ENCODE measurements at regions not wholly inside any gene's neighbourhood (a gene's known extent, or its start where the extent isn't known, plus 50 kb on each side); places are given as distances from the start of the nearest gene placed in this dataset.
A peak's percentile ranks its signal among the peaks of the same experiment; 100 is the strongest.

DNA sequence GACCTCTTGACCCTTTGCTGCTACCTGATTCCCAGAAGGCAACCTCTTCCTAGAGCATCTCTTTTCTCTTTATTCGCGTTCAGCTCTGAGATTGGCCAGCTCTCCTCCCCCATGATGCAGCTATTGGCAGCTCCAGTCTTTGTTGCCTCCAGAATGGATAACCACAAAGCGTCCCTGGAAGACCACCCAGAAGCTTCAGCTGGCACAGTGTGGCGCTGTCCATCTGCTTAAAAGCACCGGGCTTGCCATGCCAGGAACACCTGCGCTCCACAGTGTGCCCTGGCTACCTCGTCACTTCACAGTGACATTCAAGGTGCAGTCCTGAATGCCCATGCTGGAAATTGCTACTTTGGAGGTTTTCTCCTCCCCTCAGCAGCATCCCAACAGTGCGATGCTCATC is 353.9 kb downstream of the LMO4 start:
- no peak for DNase-seq (ENCODE audit: low spot score)

DNA sequence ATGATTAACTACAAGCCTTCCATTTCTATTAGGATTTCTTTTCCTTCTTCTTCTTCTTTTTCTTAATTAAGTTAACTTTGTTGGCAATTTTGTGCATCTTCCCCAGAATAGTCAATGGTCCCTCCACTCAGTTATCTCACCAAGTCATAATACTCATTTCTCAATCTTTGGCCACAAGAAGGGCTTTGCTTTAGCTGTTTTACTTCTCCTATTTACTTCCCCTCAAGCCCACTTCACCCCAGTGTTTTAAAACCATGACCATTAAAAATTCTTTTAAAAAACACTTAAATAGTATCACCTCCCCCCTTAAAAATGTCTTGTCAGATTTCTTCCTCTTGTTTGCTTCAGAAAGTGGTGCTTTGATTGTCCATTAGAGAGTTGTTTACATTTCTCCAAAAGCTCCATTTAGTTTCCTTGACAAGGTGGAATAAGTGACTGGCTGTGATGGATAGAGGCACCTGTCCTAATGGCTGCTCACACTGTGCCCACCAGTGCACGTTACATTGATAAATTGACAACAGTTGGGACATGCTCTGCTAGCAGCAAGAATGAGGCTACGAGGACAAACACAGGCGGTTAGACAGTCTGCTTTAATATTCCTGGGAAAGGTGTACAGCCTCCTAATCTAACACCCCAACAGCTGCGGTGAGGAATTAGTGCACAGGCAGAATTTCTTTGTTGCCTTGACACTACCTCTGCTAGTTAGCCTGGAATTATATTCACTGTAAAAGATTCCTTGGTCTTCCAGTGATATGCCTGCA is 354.7 kb downstream of the LMO4 start:
- no peak for DNase-seq (ENCODE audit: low spot score)

GRCh38 chr1:87684194-87684593 is 355.5 kb downstream of the LMO4 start:
- DNase-seq (ENCODE audit: low spot score): no peak

DNA sequence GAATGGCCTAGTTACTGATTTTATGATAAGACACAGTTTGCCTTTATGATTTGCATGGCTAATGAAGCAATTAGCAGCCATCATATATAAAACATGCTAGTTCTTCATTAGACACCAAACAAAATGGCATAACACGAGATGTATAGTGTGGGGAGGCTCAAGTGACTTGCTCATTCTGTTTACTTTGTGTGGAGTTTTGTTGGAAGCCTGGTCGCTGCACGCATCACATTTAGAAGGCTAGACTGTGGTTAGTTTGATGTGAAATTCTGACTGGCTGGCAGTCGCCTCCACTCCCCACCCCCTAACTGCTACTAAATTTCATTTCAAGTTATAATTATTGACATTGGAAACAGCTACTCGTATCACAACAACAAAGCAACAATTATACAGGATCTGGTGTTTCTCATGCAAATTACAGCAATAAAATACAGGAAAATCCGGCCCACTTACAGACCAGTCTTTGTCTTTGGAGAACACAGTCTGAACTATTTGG is 356.1 kb downstream of the LMO4 start:
- no peak for DNase-seq (ENCODE audit: low spot score)

GRCh38 chr1:87685311-87686135 is 356.8 kb downstream of the LMO4 start:
- no peak for DNase-seq (ENCODE audit: low spot score)

GRCh38 chr1:87686136-87686495 is 357.4 kb downstream of the LMO4 start:
- no peak for DNase-seq (ENCODE audit: low spot score)

GRCh38 chr1:87686671-87687070 is 358.0 kb downstream of the LMO4 start:
- no peak for DNase-seq (ENCODE audit: low spot score)

DNA sequence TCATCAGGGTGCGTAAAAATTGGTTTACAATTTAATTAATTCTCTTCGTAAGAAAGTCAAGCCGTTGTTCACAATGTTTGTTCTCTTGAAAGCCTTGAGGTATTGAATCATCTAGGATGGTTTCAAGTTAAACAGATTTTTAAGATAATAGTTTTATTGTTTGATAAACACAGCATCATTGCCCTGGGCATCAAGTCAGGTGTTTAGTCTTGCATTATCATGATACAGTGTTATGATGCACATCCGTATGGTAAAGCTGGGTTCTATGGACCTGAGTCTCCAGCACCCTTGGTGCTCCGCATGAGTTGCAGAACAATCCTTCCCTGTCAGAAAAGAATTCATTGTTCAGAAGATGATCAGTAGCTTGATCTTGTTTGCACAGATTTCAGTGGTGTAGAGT is 359.5 kb downstream of the LMO4 start:
- no peak for DNase-seq (ENCODE audit: low spot score)

DNA sequence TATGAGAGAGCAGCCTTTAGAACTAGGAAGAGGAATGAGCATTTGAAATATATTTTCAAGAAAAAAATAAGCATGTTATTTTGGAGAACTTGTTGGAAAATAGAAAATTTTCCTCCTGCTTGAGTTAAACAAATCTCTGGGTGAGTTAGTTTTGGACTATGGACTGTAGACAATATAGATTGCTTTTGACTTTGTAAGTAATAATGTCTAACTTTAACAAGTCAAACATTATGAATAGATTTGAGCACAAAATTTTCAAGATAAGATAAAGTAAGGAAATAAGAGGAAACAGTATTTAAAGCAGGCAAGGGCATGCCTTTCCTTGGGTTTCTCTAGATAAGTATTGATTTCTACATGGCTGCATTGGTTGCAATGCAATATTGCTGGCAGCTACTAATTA is 360.8 kb downstream of the LMO4 start:
- peak; percentile 5 for DNase-seq (ENCODE audit: low spot score)

DNA sequence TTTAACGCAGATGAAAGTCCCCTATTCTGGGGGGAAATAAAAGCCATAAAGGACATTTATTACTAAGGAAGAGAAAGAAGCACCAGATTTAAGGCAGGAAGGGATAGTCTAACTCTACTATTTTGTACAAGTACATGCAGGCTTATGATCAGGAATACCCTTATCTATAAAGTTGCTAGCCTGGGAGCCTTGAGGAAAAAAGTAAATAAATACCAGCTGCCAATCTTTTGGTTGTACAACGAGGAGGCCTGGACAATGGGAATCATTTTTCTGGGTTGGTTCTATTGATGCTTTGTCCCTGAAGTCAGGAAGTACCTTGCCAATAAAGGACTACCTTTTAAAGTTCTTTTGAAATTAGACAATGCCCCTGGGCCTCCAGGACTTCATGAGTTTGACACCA is 367.8 kb downstream of the LMO4 start:
- DNase-seq (ENCODE audit: low spot score): no peak

- DNase-seq (ENCODE audit: low spot score): no peak
Observed at GRCh38 chr1:87702455-87702854, 373.8 kb downstream of the LMO4 start.

GRCh38 chr1:87705233-87705632 is 376.6 kb downstream of the LMO4 start:
- DNase-seq (ENCODE audit: low spot score): no peak

DNA sequence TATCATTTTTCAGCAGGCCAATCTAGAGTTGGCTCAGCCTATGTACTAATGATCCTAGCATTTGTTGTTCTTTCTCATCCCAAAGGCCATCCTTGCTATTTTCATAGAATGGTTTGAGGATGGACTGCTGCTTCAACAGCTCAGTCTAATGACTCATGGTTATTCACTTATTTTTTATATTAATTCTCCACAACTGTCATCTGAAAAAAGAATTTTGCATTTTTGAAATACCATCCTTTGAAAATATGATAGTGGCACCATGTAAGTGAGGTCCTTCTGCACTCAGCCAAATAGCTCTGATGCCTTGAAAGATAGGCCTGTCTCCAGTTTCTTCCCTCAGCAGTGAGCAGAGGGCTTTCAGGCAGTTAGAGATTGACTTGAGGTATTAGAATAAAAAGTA is 377.5 kb downstream of the LMO4 start:
- DNase-seq (ENCODE audit: low spot score): no peak

DNA sequence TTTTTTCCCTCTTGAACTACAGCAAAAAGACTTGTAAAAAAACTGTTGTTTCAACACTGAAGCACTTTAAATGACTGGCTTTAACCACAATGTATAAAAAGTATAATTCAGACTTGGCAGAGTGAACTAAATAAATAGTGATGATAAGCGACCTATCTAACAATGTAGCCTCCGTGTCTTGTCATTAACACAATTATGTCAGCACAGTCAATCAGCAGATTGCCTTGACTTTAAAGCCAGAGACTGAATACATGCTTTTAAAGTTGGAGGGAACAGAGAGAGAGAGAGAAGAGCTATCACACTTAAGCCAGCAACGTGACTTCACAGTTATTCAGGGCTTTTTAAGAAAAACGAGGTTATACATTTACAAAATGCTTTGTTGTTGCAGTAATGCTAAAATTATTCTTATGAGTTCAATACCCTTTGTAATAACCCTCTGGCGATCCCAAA is 378.1 kb downstream of the LMO4 start:
- no peak for DNase-seq (ENCODE audit: low spot score)

DNA sequence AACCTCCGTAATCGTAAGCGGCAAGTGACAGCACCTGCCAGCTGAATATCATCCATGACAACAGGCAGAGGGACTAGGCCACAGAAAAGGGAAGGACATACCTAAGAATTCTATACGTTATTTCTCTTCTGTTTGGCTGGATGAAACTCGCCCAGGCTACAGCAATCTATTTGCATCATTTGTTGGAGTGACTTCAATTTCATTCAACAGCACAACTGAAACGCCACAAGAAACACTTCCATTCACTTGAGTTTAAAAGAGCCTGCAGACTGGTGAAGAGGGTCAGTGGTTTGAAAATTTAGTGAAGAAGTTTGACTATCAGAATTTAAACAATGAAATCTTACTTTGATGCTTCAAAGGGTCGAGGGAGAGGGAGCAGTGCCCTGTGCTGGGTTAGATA is 378.7 kb downstream of the LMO4 start:
- DNase-seq (ENCODE audit: low spot score): no peak

GRCh38 chr1:87712261-87713010 is 383.8 kb downstream of the LMO4 start:
- DNase-seq (ENCODE audit: low spot score): no peak

DNA sequence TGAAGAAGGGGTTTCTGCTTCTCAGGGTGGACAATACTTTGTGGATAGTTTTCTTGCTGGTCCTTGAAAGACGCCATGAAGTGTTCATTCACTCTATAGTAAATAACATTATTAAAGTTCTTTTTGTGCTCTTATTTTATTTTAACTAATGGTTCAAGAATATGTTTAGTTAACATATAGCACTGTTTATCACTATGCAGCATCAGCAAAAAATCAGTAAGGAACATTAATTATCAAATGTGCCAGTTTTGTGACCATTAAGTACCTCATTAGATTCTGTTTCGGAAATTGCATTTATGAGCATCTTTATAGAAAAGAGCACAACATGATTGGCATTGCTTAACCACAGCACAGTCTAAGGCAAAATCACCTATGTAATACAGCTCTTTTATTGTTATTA is 385.6 kb downstream of the LMO4 start:
- DNase-seq (ENCODE audit: low spot score): no peak

DNA sequence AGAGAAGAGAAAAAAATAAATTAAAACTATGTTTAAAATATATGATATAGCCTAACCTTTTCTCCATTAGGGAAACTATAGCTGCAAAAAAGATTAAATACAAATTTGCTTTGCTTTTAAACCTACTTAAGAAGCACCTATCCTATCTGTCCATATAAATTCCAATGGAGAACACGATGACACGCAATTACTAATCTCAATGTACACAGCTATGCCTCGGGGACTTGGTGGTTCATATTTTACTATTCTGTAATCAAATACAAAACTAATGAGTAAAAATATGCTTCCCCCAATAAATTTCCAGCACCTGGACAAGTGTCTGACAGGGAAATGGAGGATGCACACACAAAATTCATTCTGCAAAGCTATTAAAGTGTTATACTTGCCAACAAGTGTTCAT is 386.4 kb downstream of the LMO4 start:
- no peak for DNase-seq (ENCODE audit: low spot score)

GRCh38 chr1:87715471-87715870 is 386.8 kb downstream of the LMO4 start:
- no peak for DNase-seq (ENCODE audit: low spot score)

DNA sequence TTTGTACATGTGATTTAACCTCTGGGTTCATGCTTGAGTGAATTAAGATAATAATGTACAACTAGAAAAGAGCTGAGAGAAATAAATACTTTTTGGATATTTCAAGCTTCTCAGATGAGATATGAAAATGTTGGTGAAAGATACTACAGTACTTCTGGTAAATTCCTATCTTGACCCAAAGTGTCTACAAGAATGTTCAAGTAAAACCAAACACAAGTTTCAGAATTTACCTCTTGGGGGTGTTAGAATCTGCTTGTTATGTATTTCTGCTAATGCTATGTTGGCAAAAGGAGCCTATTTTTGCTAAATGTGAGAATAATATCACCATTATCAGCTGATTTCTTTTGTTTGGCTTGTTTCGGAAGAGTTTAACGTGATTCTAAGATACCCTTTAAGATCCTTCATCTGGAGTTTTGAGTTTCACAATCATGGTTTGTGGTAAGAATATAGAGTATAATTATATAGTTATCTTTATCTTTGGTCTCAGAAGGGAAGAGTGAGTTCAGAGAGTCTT is 388.5 kb downstream of the LMO4 start:
- DNase-seq (ENCODE audit: low spot score): no peak

GRCh38 chr1:87718241-87718950 is 389.7 kb downstream of the LMO4 start:
- peak; percentile 5 for DNase-seq (ENCODE audit: low spot score)

DNA sequence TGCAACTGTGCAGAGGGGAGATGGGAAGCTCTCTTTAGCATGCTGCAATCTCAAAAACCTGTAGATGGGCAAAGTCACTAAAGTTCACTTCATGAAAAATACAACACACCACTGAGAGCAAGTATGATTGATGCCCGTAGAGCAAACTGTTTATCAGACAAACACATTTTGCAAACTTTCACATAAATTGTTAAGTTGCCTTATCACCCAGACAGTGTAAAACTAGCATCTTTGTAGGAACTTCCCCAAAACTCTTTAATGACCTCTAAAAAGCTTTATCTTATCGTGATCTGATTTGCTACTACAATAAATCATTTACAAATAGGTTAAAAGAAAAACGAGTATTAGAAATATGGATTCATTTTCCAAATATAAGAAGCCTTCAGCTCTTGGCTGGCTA is 391.0 kb downstream of the LMO4 start:
- DNase-seq (ENCODE audit: low spot score): no peak
